C4-2B (cell line): ENCODE measurements at regions not wholly inside any gene's neighbourhood (a gene's known extent, or its start where the extent isn't known, plus 50 kb on each side); places are given as distances from the start of the nearest gene placed in this dataset.

Experiments
- ZFX ChIP-seq: fragments of 450-650 bp; IDR thresholded peaks from 2 replicates; pipeline ENCODE4 v1.6.1; 2017
- TF ChIP-seq, protein P1 (sequence below): fragments of 450-650 bp; conservative IDR thresholded peaks from 2 replicates; pipeline ENCODE4 v1.5.1; 2017; ENCODE audit warnings: mild to moderate bottlenecking

DNA sequence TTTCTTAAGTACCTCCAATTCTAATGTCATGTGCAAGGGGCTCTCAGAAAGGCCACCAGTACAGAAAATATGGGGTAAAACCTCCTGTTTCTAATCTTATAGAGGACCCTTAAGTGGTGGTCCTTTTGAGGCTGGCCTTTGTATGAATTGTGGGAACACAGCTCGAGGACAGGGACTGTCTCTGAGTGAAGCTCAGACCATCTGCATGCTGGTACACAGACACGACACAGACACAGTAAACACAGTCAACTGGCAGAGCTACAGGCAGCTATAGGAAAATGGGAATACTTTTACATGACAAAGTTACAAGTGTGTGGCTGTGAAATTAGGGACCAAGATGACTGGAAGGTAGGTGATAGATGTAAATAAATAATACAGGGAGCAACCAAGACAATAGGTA, 143.9 kb upstream of the PREP start:
- TF ChIP-seq, protein P1, sequence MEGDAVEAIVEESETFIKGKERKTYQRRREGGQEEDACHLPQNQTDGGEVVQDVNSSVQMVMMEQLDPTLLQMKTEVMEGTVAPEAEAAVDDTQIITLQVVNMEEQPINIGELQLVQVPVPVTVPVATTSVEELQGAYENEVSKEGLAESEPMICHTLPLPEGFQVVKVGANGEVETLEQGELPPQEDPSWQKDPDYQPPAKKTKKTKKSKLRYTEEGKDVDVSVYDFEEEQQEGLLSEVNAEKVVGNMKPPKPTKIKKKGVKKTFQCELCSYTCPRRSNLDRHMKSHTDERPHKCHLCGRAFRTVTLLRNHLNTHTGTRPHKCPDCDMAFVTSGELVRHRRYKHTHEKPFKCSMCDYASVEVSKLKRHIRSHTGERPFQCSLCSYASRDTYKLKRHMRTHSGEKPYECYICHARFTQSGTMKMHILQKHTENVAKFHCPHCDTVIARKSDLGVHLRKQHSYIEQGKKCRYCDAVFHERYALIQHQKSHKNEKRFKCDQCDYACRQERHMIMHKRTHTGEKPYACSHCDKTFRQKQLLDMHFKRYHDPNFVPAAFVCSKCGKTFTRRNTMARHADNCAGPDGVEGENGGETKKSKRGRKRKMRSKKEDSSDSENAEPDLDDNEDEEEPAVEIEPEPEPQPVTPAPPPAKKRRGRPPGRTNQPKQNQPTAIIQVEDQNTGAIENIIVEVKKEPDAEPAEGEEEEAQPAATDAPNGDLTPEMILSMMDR: no peak
- no peak for TF ChIP-seq ZFX
